ENCODE measurements at regions not wholly inside any gene's neighbourhood (a gene's known extent, or its start where the extent isn't known, plus 50 kb on each side); places are given as distances from the start of the nearest gene placed in this dataset.
"Not testable (repeated sequence)": the region's sequence is repeated elsewhere in the genome, so short reads cannot be mapped to it uniquely, and the experiment has no call there.

DNA sequence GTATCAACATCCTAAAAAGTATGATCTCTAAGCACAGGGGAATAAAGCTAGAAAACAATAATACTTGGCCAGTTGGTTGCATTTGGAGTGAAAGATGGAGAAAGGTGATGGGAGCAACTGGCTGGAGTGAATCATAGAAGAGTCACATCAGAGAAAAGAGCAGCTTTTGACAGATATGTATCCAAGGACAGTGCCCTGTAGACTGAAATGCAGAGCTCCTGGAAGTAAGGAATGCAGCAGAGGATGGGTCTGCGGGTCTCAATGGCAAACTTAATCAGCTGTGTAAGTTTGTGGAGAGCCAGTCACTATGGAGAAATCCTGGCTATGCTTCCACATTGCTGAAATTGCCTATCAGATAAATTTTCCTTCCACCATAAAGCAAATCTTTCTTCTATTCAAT, 218.1 kb upstream of the PRNP start:
- POLR2A ChIA-PET, result no interaction called here
- H3K4me1 Mint-ChIP-seq (ENCODE audit: low read depth), result no peaks in the 10 kb centered on the region
- no peak for TF ChIP-seq CTCF (IDR thresholded peaks at IDR 0.05)

GRCh38 chr20:4465855-4466545, 216.9 kb upstream of the ADRA1D start:
- intact Hi-C loops (cut with DNase I, micrococcal nuclease), result no loop called here
- Histone ChIP-seq H3K27me3 (ENCODE audit: control insufficient read depth in 1 of 2, insufficient read depth in 2 of 2, low read length in 2 of 2) (peaks cover 0 to 11% of the 10 kb centered on the region in 2 experiments), H3K27ac (ENCODE audit: low read depth in 1 of 2, low read length in 2 of 2) (no peak overlapping the region), H3K4me3 (ENCODE audit: low read length) (no peak overlapping the region), H3K36me3 (ENCODE audit: insufficient read depth, low read length) (no peaks in the 10 kb centered on the region), H3K4me1 (ENCODE audit: insufficient read depth, low read length) (no peaks in the 10 kb centered on the region), H3K9me3 (ENCODE audit: control insufficient read depth in 1 of 2, insufficient read depth in 1 of 2, low read length in 2 of 2) (no peaks in the 10 kb centered on the region)
- no peak overlapping the region for H3K27ac Mint-ChIP-seq
- peaks cover 8% of the 10 kb centered on the region for H3K27me3 Mint-ChIP-seq
- no peak for TF ChIP-seq CTCF (IDR thresholded peaks at IDR 0.05)
- ATAC-seq (ENCODE audit: poor library complexity), result no peak
- ChIA-PET POLR2A (no interaction called here), CTCF (no interaction called here)
- no peaks in the 10 kb centered on the region for H3K9me3 Mint-ChIP-seq
- H3K4me3 Mint-ChIP-seq, result no peak overlapping the region
- DNase-seq, result no peak
- H3K4me1 Mint-ChIP-seq (ENCODE audit: low read depth), result no peaks in the 10 kb centered on the region
- H3K36me3 Mint-ChIP-seq (ENCODE audit: low read depth), result no peaks in the 10 kb centered on the region

More for the DNA sequence above, 218.1 kb upstream of the PRNP start:
- Mint-ChIP-seq H3K36me3 (ENCODE audit: low read depth) (no peaks in the 10 kb centered on the region), H3K4me3 (no peak overlapping the region), H3K27me3 (peaks cover 13% of the 10 kb centered on the region), H3K27ac (no peak overlapping the region), H3K9me3 (no peaks in the 10 kb centered on the region)
- ATAC-seq (ENCODE audit: poor library complexity) (no peak), DNase-seq (no peak)
- intact Hi-C loops (cut with DNase I, micrococcal nuclease), result no loop called here
- no peaks in the 10 kb centered on the region for H3K36me3 ChIP-seq (ENCODE audit: insufficient read depth, low read length)
- peaks cover 6 to 11% of the 10 kb centered on the region in 2 experiments for H3K27me3 ChIP-seq (ENCODE audit: control insufficient read depth in 1 of 2, insufficient read depth in 2 of 2, low read length in 2 of 2)
- no peak overlapping the region for H3K27ac ChIP-seq (ENCODE audit: low read depth in 1 of 2, low read length in 2 of 2)
- CTCF ChIA-PET, result no interaction called here
- no peaks in the 10 kb centered on the region for H3K4me1 ChIP-seq (ENCODE audit: insufficient read depth, low read length)
- no peak overlapping the region for H3K4me3 ChIP-seq (ENCODE audit: low read length)
- no peaks in the 10 kb centered on the region for H3K9me3 ChIP-seq (ENCODE audit: control insufficient read depth in 1 of 2, insufficient read depth in 1 of 2, low read length in 2 of 2)

- ChIA-PET CTCF (no interaction called here), POLR2A (no interaction called here)
- Histone ChIP-seq H3K27me3 (ENCODE audit: control insufficient read depth in 1 of 2, insufficient read depth in 2 of 2, low read length in 2 of 2) (peaks cover 0 to 11% of the 10 kb centered on the region in 2 experiments), H3K4me1 (ENCODE audit: insufficient read depth, low read length) (no peaks in the 10 kb centered on the region), H3K9me3 (ENCODE audit: control insufficient read depth in 1 of 2, insufficient read depth in 1 of 2, low read length in 2 of 2) (no peaks in the 10 kb centered on the region), H3K27ac (ENCODE audit: low read depth in 1 of 2, low read length in 2 of 2) (no peak overlapping the region), H3K36me3 (ENCODE audit: insufficient read depth, low read length) (no peaks in the 10 kb centered on the region), H3K4me3 (ENCODE audit: low read length) (no peak overlapping the region)
- intact Hi-C loops (cut with DNase I, micrococcal nuclease), result no loop called here
- DNase-seq, result no peak
- TF ChIP-seq CTCF (IDR thresholded peaks at IDR 0.05), result no peak
- Mint-ChIP-seq H3K4me1 (ENCODE audit: low read depth) (no peaks in the 10 kb centered on the region), H3K36me3 (ENCODE audit: low read depth) (no peaks in the 10 kb centered on the region), H3K27ac (no peak overlapping the region), H3K9me3 (no peaks in the 10 kb centered on the region), H3K4me3 (no peak overlapping the region), H3K27me3 (peaks cover 8% of the 10 kb centered on the region)
- no peak for ATAC-seq (ENCODE audit: poor library complexity)
Measured at GRCh38 chr20:4465212-4465611, 216.1 kb upstream of the ADRA1D start.

GRCh38 chr20:4462801-4463200, 213.7 kb upstream of the ADRA1D start:
- H3K27ac Mint-ChIP-seq; intact Hi-C loops (cut with DNase I, micrococcal nuclease); H3K36me3 ChIP-seq (ENCODE audit: insufficient read depth, low read length); H3K36me3 Mint-ChIP-seq (ENCODE audit: low read depth); CTCF ChIA-PET; H3K27ac ChIP-seq (ENCODE audit: low read depth in 1 of 2, low read length in 2 of 2); POLR2A ChIA-PET; H3K9me3 Mint-ChIP-seq; H3K4me3 ChIP-seq (ENCODE audit: low read length); H3K4me1 ChIP-seq (ENCODE audit: insufficient read depth, low read length); H3K27me3 Mint-ChIP-seq; H3K4me1 Mint-ChIP-seq (ENCODE audit: low read depth); H3K4me3 Mint-ChIP-seq; H3K9me3 ChIP-seq (ENCODE audit: control insufficient read depth in 1 of 2, insufficient read depth in 1 of 2, low read length in 2 of 2); ATAC-seq (ENCODE audit: poor library complexity): not testable (repeated sequence)
- peak in 2 of 14 experiments; percentile 26 to 53 for DNase-seq
- peaks cover 0 to 11% of the 10 kb centered on the region in 2 experiments for H3K27me3 ChIP-seq (ENCODE audit: control insufficient read depth in 1 of 2, insufficient read depth in 2 of 2, low read length in 2 of 2)
